Spinal cord (tissue), 9 donors: ENCODE measurements at regions not wholly inside any gene's neighbourhood (a gene's known extent, or its start where the extent isn't known, plus 50 kb on each side); places are given as distances from the start of the nearest gene placed in this dataset.

Experiments used
- DNase-seq, 6 donors: peaks; one replicate each; pipeline versions ENCODE4 v3.0.0 to v3.0.0-alpha.2; 2013 to 2015; ENCODE audit warnings: low spot score in 6 of 6, low read depth in 4 of 6
- H3K27ac ChIP-seq: one replicate; pipeline ENCODE4 v1.5.1; 2013; ENCODE audit warnings: low read depth, low read length, control low read depth
- H3K27me3 ChIP-seq: one replicate; pipeline ENCODE4 v1.6.1; 2013; ENCODE audit warnings: low read length; ENCODE audit not compliant: control insufficient read depth, insufficient read depth
- H3K36me3 ChIP-seq: one replicate; pipeline ENCODE4 v1.6.1; 2013; ENCODE audit warnings: low read length; ENCODE audit not compliant: control insufficient read depth, insufficient read depth
- H3K4me1 ChIP-seq: one replicate; pipeline ENCODE4 v1.6.1; 2013; ENCODE audit warnings: low read length; ENCODE audit not compliant: control insufficient read depth, insufficient read depth
- H3K4me3 ChIP-seq: one replicate; pipeline ENCODE4 v1.5.1; 2013; ENCODE audit warnings: low read depth, low read length, control low read depth
- H3K9me3 ChIP-seq: one replicate; pipeline ENCODE4 v1.6.1; 2013; ENCODE audit warnings: low read length; ENCODE audit not compliant: control insufficient read depth, insufficient read depth
- WGBS: methylation state at CpG from one replicate; pipeline ENCODE4 v1.1.5; 2013; ENCODE audit warnings: missing lambda C conversion rate; ENCODE audit not compliant: insufficient coverage; 5-methylcytosine and 5-hydroxymethylcytosine counted together
- donor health status: healthy.

GRCh38 chr6:3571250-3571681, 114.4 kb upstream of the SLC22A23 start:
- H3K27me3 ChIP-seq, result no peaks in the 10 kb centered on the region
- peaks cover 7% of the 10 kb centered on the region for H3K4me1 ChIP-seq
- WGBS, result 79% methylated on average over 5 of the region's 6 CpGs
- no peaks in the 10 kb centered on the region for H3K9me3 ChIP-seq
- H3K4me3 ChIP-seq, result no peak overlapping the region
- no peak overlapping the region for H3K27ac ChIP-seq
- DNase-seq, result no peak
- no peaks in the 10 kb centered on the region for H3K36me3 ChIP-seq

GRCh38 chr6:3569816-3570215, 113.0 kb upstream of the SLC22A23 start:
- Histone ChIP-seq H3K4me3 (no peak overlapping the region), H3K36me3 (no peaks in the 10 kb centered on the region), H3K9me3 (no peaks in the 10 kb centered on the region), H3K27me3 (no peaks in the 10 kb centered on the region), H3K27ac (no peak overlapping the region), H3K4me1 (peaks cover 7% of the 10 kb centered on the region)
- 82% methylated on average over 1 of the region's 1 CpG for WGBS
- peak in 1 of 6 donors; percentile 21 for DNase-seq

- H3K9me3 ChIP-seq, result no peaks in the 10 kb centered on the region
- H3K36me3 ChIP-seq, result no peaks in the 10 kb centered on the region
- no peak overlapping the region for H3K27ac ChIP-seq
- peak in 2 of 6 donors; percentile 45 to 93 for DNase-seq
- H3K4me3 ChIP-seq, result no peak overlapping the region
- WGBS, result 31% methylated on average over 3 of the region's 7 CpGs
- H3K27me3 ChIP-seq, result no peaks in the 10 kb centered on the region
- peaks cover 7% of the 10 kb centered on the region for H3K4me1 ChIP-seq
Observed at GRCh38 chr6:3568396-3569082, 111.7 kb upstream of the SLC22A23 start.

- no peak for DNase-seq
- Histone ChIP-seq H3K27me3 (no peaks in the 10 kb centered on the region), H3K4me3 (no peak overlapping the region), H3K27ac (no peak overlapping the region), H3K4me1 (peaks cover 7% of the 10 kb centered on the region), H3K9me3 (no peaks in the 10 kb centered on the region), H3K36me3 (no peaks in the 10 kb centered on the region)
- 93% methylated on average over 8 of the region's 8 CpGs for WGBS
Observed at GRCh38 chr6:3566812-3567211, 110.0 kb upstream of the SLC22A23 start.

- Histone ChIP-seq H3K27me3 (no peaks in the 10 kb centered on the region), H3K9me3 (no peaks in the 10 kb centered on the region), H3K36me3 (no peaks in the 10 kb centered on the region), H3K4me1 (peaks cover 3% of the 10 kb centered on the region), H3K4me3 (no peak overlapping the region), H3K27ac (no peak overlapping the region)
- no peak for DNase-seq
- no CpG with 5 or more reads among the region's 3 CpGs for WGBS
Observed at GRCh38 chr6:3565291-3565690, 108.4 kb upstream of the SLC22A23 start.

GRCh38 chr6:3561725-3562124, 104.9 kb upstream of the SLC22A23 start:
- Histone ChIP-seq H3K27ac (peak overlapping the region; percentile 22), H3K27me3 (no peaks in the 10 kb centered on the region), H3K4me1 (no peaks in the 10 kb centered on the region), H3K4me3 (no peak overlapping the region), H3K9me3 (no peaks in the 10 kb centered on the region), H3K36me3 (no peaks in the 10 kb centered on the region)
- DNase-seq, result peak in 3 of 6 donors; percentile 7 to 66 (median 54)
- no CpG with 5 or more reads among the region's 1 CpG for WGBS

- Histone ChIP-seq H3K9me3 (no peaks in the 10 kb centered on the region), H3K4me1 (no peaks in the 10 kb centered on the region), H3K36me3 (no peaks in the 10 kb centered on the region), H3K4me3 (no peak overlapping the region), H3K27me3 (no peaks in the 10 kb centered on the region), H3K27ac (no peak overlapping the region)
- WGBS, result 100% methylated on average over 1 of the region's 1 CpG
- no peak for DNase-seq
Observed at GRCh38 chr6:3560211-3560610, 103.4 kb upstream of the SLC22A23 start.

- no peak overlapping the region for H3K4me3 ChIP-seq
- H3K4me1 ChIP-seq, result no peaks in the 10 kb centered on the region
- H3K27me3 ChIP-seq, result no peaks in the 10 kb centered on the region
- no peak for DNase-seq
- H3K27ac ChIP-seq, result no peak overlapping the region
- WGBS, result 91% methylated on average over 3 of the region's 3 CpGs
- no peaks in the 10 kb centered on the region for H3K36me3 ChIP-seq
- H3K9me3 ChIP-seq, result no peaks in the 10 kb centered on the region
Observed at GRCh38 chr6:3559561-3559960, 102.7 kb upstream of the SLC22A23 start.

- DNase-seq, result peak in 1 of 6 donors; percentile 56
- Histone ChIP-seq H3K27me3 (no peaks in the 10 kb centered on the region), H3K9me3 (no peaks in the 10 kb centered on the region), H3K4me3 (no peak overlapping the region), H3K36me3 (no peaks in the 10 kb centered on the region), H3K27ac (no peak overlapping the region), H3K4me1 (no peaks in the 10 kb centered on the region)
- WGBS, result no CpG with 5 or more reads among the region's 3 CpGs
Observed at GRCh38 chr6:3557336-3557735, 100.5 kb upstream of the SLC22A23 start.

GRCh38 chr6:3553254-3553653, 96.4 kb upstream of the SLC22A23 start:
- Histone ChIP-seq H3K4me3 (no peak overlapping the region), H3K9me3 (no peaks in the 10 kb centered on the region), H3K36me3 (no peaks in the 10 kb centered on the region), H3K27me3 (no peaks in the 10 kb centered on the region), H3K4me1 (no peaks in the 10 kb centered on the region), H3K27ac (no peak overlapping the region)
- DNase-seq, result no peak
